H1 (cell line): ENCODE measurements at regions not wholly inside any gene's neighbourhood (a gene's known extent, or its start where the extent isn't known, plus 50 kb on each side); places are given as distances from the start of the nearest gene placed in this dataset.

Experiments
- CTCF ChIA-PET: fragments of 300-600 bp; sonication (Branson Sonifier 250); formaldehyde crosslinking; loops from one replicate; lab custom pipeline; 2021; ENCODE audit not compliant: partially characterized antibody; lab: Charles Lee
- POLR2A ChIA-PET: fragments of 300-600 bp; sonication (Branson Sonifier 250); formaldehyde crosslinking; loops from one replicate; lab custom pipeline; 2021; ENCODE audit warnings: inconsistent platforms; ENCODE audit not compliant: partially characterized antibody; lab: Charles Lee
- DNase-seq, 2 experiments: peaks; one replicate each; pipeline versions ENCODE4 v3.0.0 to v3.0.0-alpha.2; 2010 to 2022; ENCODE audit warnings: low spot score in 2 of 2, low read depth in 1 of 2, mixed read lengths in 1 of 2
- FAIRE-seq: peaks from 2 replicates; lab custom pipeline; 2011; peaks lifted over from hg19 to GRCh38; lab: Jason Lieb, UNC
- H2AFZ ChIP-seq: 2 replicates; pipeline ENCODE4 v1.8.1; 2012; ENCODE audit warnings: low read length, inconsistent platforms
- H2AK5ac ChIP-seq: 2 replicates; pipeline ENCODE4 v1.6.1; 2013; ENCODE audit warnings: low read depth, low read length
- H2BK120ac ChIP-seq: replicated peaks from 2 replicates; pipeline ENCODE3; 2013; ENCODE audit warnings: low read depth, low read length, inconsistent platforms
- H2BK12ac ChIP-seq: 2 replicates; pipeline ENCODE4 v1.6.1; 2013; ENCODE audit warnings: low read depth, low read length
- H2BK15ac ChIP-seq: 2 replicates; pipeline ENCODE4 v1.6.1; 2013; ENCODE audit warnings: low read length
- H2BK20ac ChIP-seq: 2 replicates; pipeline ENCODE4 v1.6.1; 2013; ENCODE audit warnings: low read length
- H2BK5ac ChIP-seq: 2 replicates; pipeline ENCODE4 v1.6.1; 2013; ENCODE audit warnings: low read depth, low read length
- H3K14ac ChIP-seq: 2 replicates; pipeline ENCODE4 v1.6.1; 2013; ENCODE audit warnings: inconsistent platforms; ENCODE audit not compliant: insufficient read length
- H3K18ac ChIP-seq: 2 replicates; pipeline ENCODE4 v1.6.1; 2013; ENCODE audit warnings: low read length; ENCODE audit errors: extremely low read depth
- H3K23ac ChIP-seq: 2 replicates; pipeline ENCODE4 v1.6.1; 2013; ENCODE audit warnings: inconsistent platforms; ENCODE audit not compliant: insufficient read length
- H3K23me2 ChIP-seq: 2 replicates; pipeline ENCODE4 v1.6.1; 2013; ENCODE audit warnings: low read depth, low read length
- H3K27ac ChIP-seq: 2 replicates; pipeline ENCODE4 v1.6.1; 2011; ENCODE audit warnings: low read depth, low read length, inconsistent platforms
- H3K27me3 ChIP-seq, 4 experiments: replicated peaks in 1 of 4; 1 replicate in 1 of 4; 2 replicates in 3 of 4; pipeline versions ENCODE4 v1.6.1 to v1.8.1; 2011 to 2013; ENCODE audit warnings: low read length in 3 of 4, mild to moderate bottlenecking in 3 of 4, inconsistent platforms in 2 of 4, mixed read lengths in 2 of 4, moderate library complexity in 1 of 4; ENCODE audit not compliant: control insufficient read depth in 3 of 4, insufficient read depth in 3 of 4; ENCODE audit errors: extremely low read depth in 1 of 4
- H3K36me3 ChIP-seq, 4 experiments: 2 replicates each; pipeline versions ENCODE4 v1.6.1 to v1.8.1; 2011 to 2013; ENCODE audit warnings: mild to moderate bottlenecking in 4 of 4, low read length in 3 of 4, moderate library complexity in 2 of 4, control low read depth in 1 of 4, inconsistent platforms in 1 of 4; ENCODE audit not compliant: insufficient read depth in 4 of 4, control insufficient read depth in 2 of 4
- H3K4ac ChIP-seq: replicated peaks from 2 replicates; pipeline ENCODE3; 2013; ENCODE audit warnings: low read length, low read depth, mixed read lengths, inconsistent platforms; ENCODE audit not compliant: insufficient read length
- H3K4me1 ChIP-seq, 4 experiments: replicated peaks in 1 of 4; 1 replicate in 1 of 4; 2 replicates in 3 of 4; pipeline versions ENCODE4 v1.6.1 to v1.8.1; 2011 to 2013; ENCODE audit warnings: low read length in 3 of 4, inconsistent platforms in 2 of 4, mixed read lengths in 1 of 4; ENCODE audit not compliant: insufficient read depth in 4 of 4, control insufficient read depth in 3 of 4
- H3K4me2 ChIP-seq, 2 experiments: 2 replicates each; pipeline versions ENCODE4 v1.6.1 to v1.8.1; 2011 to 2013; ENCODE audit warnings: low read depth in 2 of 2, low read length in 2 of 2, control low read depth in 1 of 2, inconsistent platforms in 1 of 2, mild to moderate bottlenecking in 1 of 2; ENCODE audit not compliant: insufficient read depth in 1 of 2
- H3K4me3 ChIP-seq, 4 experiments: fragments of 200-600, 300-600 bp in 1 of 4; sonication (generic), shearing (Covaris generic), sonication (Bioruptor Twin) in 1 of 4; 2 replicates each; pipeline versions ENCODE4 v1.5.1 to v1.8.1; 2011 to 2016; ENCODE audit warnings: low read length in 4 of 4, low read depth in 3 of 4, control low read depth in 2 of 4, inconsistent platforms in 2 of 4, mild to moderate bottlenecking in 2 of 4, mixed read lengths in 1 of 4, moderate library complexity in 1 of 4; ENCODE audit not compliant: insufficient read depth in 2 of 4; ENCODE audit errors: extremely low read depth in 1 of 4
- H3K56ac ChIP-seq: replicated peaks from 2 replicates; pipeline ENCODE3; 2013; ENCODE audit warnings: low read depth, mild to moderate bottlenecking, mixed read lengths, low read length, inconsistent platforms; ENCODE audit not compliant: insufficient read length
- H3K79me1 ChIP-seq: 2 replicates; pipeline ENCODE4 v1.6.1; 2013; ENCODE audit warnings: low read depth, low read length, control low read depth
- H3K79me2 ChIP-seq, 2 experiments: 2 replicates each; pipeline versions ENCODE4 v1.6.1 to v1.8.1; 2012 to 2013; ENCODE audit warnings: low read length in 2 of 2, mild to moderate bottlenecking in 2 of 2, inconsistent platforms in 1 of 2; ENCODE audit not compliant: insufficient read depth in 2 of 2, control insufficient read depth in 1 of 2
- H3K9ac ChIP-seq, 4 experiments: replicated peaks in 1 of 4; 1 replicate in 1 of 4; 2 replicates in 3 of 4; pipeline versions ENCODE4 v1.6.1 to v1.8.1; 2011 to 2013; ENCODE audit warnings: low read depth in 3 of 4, low read length in 3 of 4, control low read depth in 2 of 4, mild to moderate bottlenecking in 2 of 4, moderate library complexity in 2 of 4, inconsistent platforms in 1 of 4; ENCODE audit errors: extremely low read depth in 1 of 4
- H3K9me3 ChIP-seq, 2 experiments: 2 replicates each; pipeline versions ENCODE4 v1.6.1 to v1.8.1; 2012 to 2013; ENCODE audit warnings: mild to moderate bottlenecking in 2 of 2, moderate library complexity in 2 of 2, control low read depth in 1 of 2, inconsistent platforms in 1 of 2, low read depth in 1 of 2, low read length in 1 of 2, mixed read lengths in 1 of 2; ENCODE audit not compliant: insufficient read depth in 2 of 2
- H4K20me1 ChIP-seq, 2 experiments: replicated peaks in 1 of 2; 2 replicates each; pipeline versions ENCODE3 to v1.8.1; 2011 to 2013; ENCODE audit warnings: inconsistent platforms in 2 of 2, low read length in 2 of 2, mild to moderate bottlenecking in 1 of 2; ENCODE audit not compliant: insufficient read depth in 2 of 2, control insufficient read depth in 1 of 2
- H4K5ac ChIP-seq: 2 replicates; pipeline ENCODE4 v1.6.1; 2013; ENCODE audit warnings: low read length, low read depth, mixed read lengths, inconsistent platforms; ENCODE audit not compliant: insufficient read length
- H4K8ac ChIP-seq: 2 replicates; pipeline ENCODE4 v1.8.0; 2013; ENCODE audit warnings: mild to moderate bottlenecking, moderate library complexity, low read length, inconsistent platforms; ENCODE audit not compliant: insufficient read depth; ENCODE audit errors: extremely low read depth
- H4K91ac ChIP-seq: replicated peaks from 2 replicates; pipeline ENCODE3; 2013; ENCODE audit warnings: low read length, mixed read lengths, inconsistent platforms; ENCODE audit not compliant: insufficient read length
- BCL11A ChIP-seq, 2 experiments: IDR thresholded peaks; one replicate each; pipeline ENCODE4 v1.6.1; 2011; ENCODE audit warnings: low read depth in 2 of 2, low read length in 2 of 2, mild to moderate bottlenecking in 2 of 2
- EZH2 ChIP-seq: fragments of 200-600 bp; sonication (generic); IDR thresholded peaks from 2 replicates; pipeline ENCODE4 v1.7.1; 2012; ENCODE audit warnings: low read depth, mild to moderate bottlenecking, moderate library complexity, low read length, inconsistent platforms; ENCODE audit not compliant: severe bottlenecking
- WGBS, 2 experiments: shearing (Covaris generic) in 1 of 2; methylation state at CpG; one replicate each; pipeline versions ENCODE4 v1.1.6 to v1.1.7; 2013 to 2015; ENCODE audit warnings: low lambda C conversion rate in 2 of 2, mixed read lengths in 2 of 2, inconsistent platforms in 1 of 2, low coverage in 1 of 2, missing lambda C conversion rate in 1 of 2; ENCODE audit not compliant: insufficient replicate concordance in 2 of 2, insufficient coverage in 1 of 2, insufficient read length in 1 of 2; ENCODE audit errors: extremely low coverage in 1 of 2, missing lambda C conversion rate in 1 of 2; 5-methylcytosine and 5-hydroxymethylcytosine counted together

GRCh38 chr9:22210262-22210661 lies 201.2 kb upstream of the CDKN2B start:
- no peak overlapping the region for H3K4me2 ChIP-seq
- H3K9me3 ChIP-seq = no peaks in the 10 kb centered on the region
- no peak for FAIRE-seq

More at GRCh38 chr9:22210262-22210661, 201.2 kb upstream of the CDKN2B start:
- Histone ChIP-seq H3K4me1 (no peaks in the 10 kb centered on the region), H3K79me2 (no peaks in the 10 kb centered on the region), H3K23ac (no peak overlapping the region), H3K18ac (no peak overlapping the region), H3K4ac (no peak overlapping the region), H3K27ac (no peak overlapping the region), H3K56ac (no peak overlapping the region), H3K4me3 (no peak overlapping the region), H3K9ac (no peak overlapping the region), H2AFZ (no peak overlapping the region), H3K23me2 (no peaks in the 10 kb centered on the region), H3K14ac (no peak overlapping the region), H3K36me3 (no peaks in the 10 kb centered on the region), H2BK120ac (no peak overlapping the region), H2BK15ac (no peak overlapping the region), H2BK5ac (no peak overlapping the region), H2BK12ac (no peak overlapping the region), H4K20me1 (no peaks in the 10 kb centered on the region), H2AK5ac (no peak overlapping the region), H3K79me1 (no peaks in the 10 kb centered on the region), H2BK20ac (no peak overlapping the region), H3K27me3 (no peaks in the 10 kb centered on the region; a peak in 1 of 7 replicates), H4K8ac (no peak overlapping the region), H4K91ac (no peak overlapping the region), H4K5ac (no peak overlapping the region)
- POLR2A ChIA-PET = no interaction called here
- TF ChIP-seq EZH2 = no peak
- TF ChIP-seq BCL11A (IDR thresholded peaks at IDR 0.05; ENCODE audit: low read depth in 2 of 2, low read length in 2 of 2) = no peak
- CTCF ChIA-PET = no interaction called here
- DNase-seq = no peak
- WGBS, 2 experiments = 83% methylated on average over 1 of the region's 1 CpG; no CpG with 5 or more reads in 1 of the 2 experiments
